A673 (cell line): ENCODE measurements at regions not wholly inside any gene's neighbourhood (a gene's known extent, or its start where the extent isn't known, plus 50 kb on each side); places are given as distances from the start of the nearest gene placed in this dataset.

Source experiments
- BruUV-seq: library from RNA; stranded (reverse); fragments of 400-500 nt; replicated peaks from 2 replicates; lab custom pipeline; 2021; lab: Mats Ljungman, UMichigan
- CTCF ChIA-PET: fragments of 300-600 bp; sonication (Branson Sonifier 250); formaldehyde crosslinking; loops from one replicate; lab custom pipeline; 2022; ENCODE audit warnings: antibody characterized with exemption; lab: Charles Lee
- POLR2A ChIA-PET: fragments of 300-600 bp; sonication (Branson Sonifier 250); formaldehyde crosslinking; loops from one replicate; lab custom pipeline; 2022; ENCODE audit warnings: antibody characterized with exemption; ENCODE audit not compliant: low non-redundant PET; lab: Charles Lee
- DNase-seq: peaks from one replicate; pipeline ENCODE4 v3.0.0-alpha.2; 2015; ENCODE audit warnings: low spot score
- H3K27ac ChIP-seq: fragments of 200-600 bp; sonication (generic); 2 replicates; pipeline ENCODE4 v1.5.1; 2016; ENCODE audit warnings: mixed run types, low read depth, mild to moderate bottlenecking, mixed read lengths, antibody characterized with exemption, low read length; ENCODE audit not compliant: poor library complexity, severe bottlenecking
- H3K27me3 ChIP-seq: fragments of 200-600 bp; sonication (generic); replicated peaks from 2 replicates; pipeline ENCODE4 v1.6.1; 2017; ENCODE audit warnings: mixed run types, low read depth, mild to moderate bottlenecking, mixed read lengths, antibody characterized with exemption, low read length; ENCODE audit not compliant: insufficient read depth, poor library complexity
- H3K36me3 ChIP-seq: fragments of 200-600 bp; sonication (generic); 2 replicates; pipeline ENCODE4 v1.6.1; 2016; ENCODE audit warnings: mixed run types, mild to moderate bottlenecking, mixed read lengths, antibody characterized with exemption, low read length; ENCODE audit not compliant: insufficient read depth, poor library complexity, severe bottlenecking
- H3K4me1 ChIP-seq: fragments of 200-600 bp; sonication (generic); 2 replicates; pipeline ENCODE4 v1.6.1; 2017; ENCODE audit warnings: mixed run types, mild to moderate bottlenecking, mixed read lengths, antibody characterized with exemption, low read length; ENCODE audit not compliant: insufficient read depth, poor library complexity, severe bottlenecking
- H3K4me3 ChIP-seq: fragments of 200-600 bp; sonication (generic); 2 replicates; pipeline ENCODE4 v1.5.1; 2016; ENCODE audit warnings: low read depth, mixed run types, mild to moderate bottlenecking, mixed read lengths, low read length; ENCODE audit not compliant: poor library complexity, severe bottlenecking
- H3K9me3 ChIP-seq: fragments of 200-600 bp; sonication (generic); 2 replicates; pipeline ENCODE4 v1.6.1; 2016; ENCODE audit warnings: mixed run types, low read depth, mild to moderate bottlenecking, mixed read lengths, antibody characterized with exemption, low read length; ENCODE audit not compliant: poor library complexity, severe bottlenecking
- EZH2 ChIP-seq: fragments of 200-600 bp; sonication (generic); IDR thresholded peaks from 2 replicates; pipeline ENCODE4 v1.6.1; 2017; ENCODE audit warnings: borderline replicate concordance, low read depth, mild to moderate bottlenecking, mixed read lengths, antibody characterized with exemption, low read length; ENCODE audit not compliant: poor library complexity, severe bottlenecking
- intact Hi-C: fragments of 100-400 bp; cut with micrococcal nuclease; formaldehyde crosslinking; loops from one replicate; pipeline ENCODE4 v1.10.0; 2022; ENCODE audit not compliant: unreplicated experiment
- TF ChIP-seq, protein P1 (sequence below): fragments of 300-800, 200-600 bp; sonication (generic); conservative IDR thresholded peaks from 2 replicates; pipeline ENCODE4 v1.5.1; 2017; ENCODE audit warnings: low read depth, mild to moderate bottlenecking, antibody characterized with exemption, low read length, moderate library complexity, mixed read lengths

DNA sequence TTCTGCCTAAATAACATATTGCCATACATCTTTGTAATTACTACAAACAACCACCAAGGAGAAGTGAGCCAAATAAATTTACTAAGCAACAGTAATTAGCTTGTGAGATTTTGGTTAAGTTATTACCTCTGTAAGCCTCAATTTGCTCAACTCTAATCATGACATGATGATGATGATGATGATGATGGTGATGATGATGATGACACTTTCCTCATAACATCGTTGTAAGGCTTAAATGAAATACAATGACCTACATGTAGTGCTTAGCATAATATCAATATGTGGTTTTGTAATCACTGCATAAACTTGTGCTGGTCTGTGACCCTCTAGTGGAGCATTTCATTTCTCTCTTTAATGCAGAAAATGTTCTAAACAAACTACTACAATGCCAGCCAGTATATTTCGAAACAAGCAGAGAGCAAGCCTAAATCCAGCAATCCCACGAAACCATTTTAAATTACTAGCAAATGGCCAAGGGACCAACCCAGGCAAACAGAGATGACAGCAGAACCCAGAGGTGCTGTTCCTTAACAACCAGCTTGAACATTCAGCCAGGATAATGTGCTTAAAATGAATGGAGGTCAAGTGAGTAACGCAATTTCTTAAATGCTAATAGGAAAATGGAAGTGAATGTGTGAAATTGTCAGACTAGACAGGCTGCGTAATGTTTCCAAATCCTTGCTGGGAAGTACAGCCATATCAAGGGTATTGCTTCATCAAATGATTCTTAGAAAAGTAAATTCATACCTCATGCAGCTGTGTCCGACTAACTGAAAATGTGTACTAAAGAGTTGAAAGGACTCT, 281.9 kb upstream of the PUM3 start:
- CTCF ChIA-PET: no interaction called here
- no peak for DNase-seq
- H3K9me3 ChIP-seq: no peaks in the 10 kb centered on the region
- BruUV-seq: no TSS peak
- TF ChIP-seq, protein P1, sequence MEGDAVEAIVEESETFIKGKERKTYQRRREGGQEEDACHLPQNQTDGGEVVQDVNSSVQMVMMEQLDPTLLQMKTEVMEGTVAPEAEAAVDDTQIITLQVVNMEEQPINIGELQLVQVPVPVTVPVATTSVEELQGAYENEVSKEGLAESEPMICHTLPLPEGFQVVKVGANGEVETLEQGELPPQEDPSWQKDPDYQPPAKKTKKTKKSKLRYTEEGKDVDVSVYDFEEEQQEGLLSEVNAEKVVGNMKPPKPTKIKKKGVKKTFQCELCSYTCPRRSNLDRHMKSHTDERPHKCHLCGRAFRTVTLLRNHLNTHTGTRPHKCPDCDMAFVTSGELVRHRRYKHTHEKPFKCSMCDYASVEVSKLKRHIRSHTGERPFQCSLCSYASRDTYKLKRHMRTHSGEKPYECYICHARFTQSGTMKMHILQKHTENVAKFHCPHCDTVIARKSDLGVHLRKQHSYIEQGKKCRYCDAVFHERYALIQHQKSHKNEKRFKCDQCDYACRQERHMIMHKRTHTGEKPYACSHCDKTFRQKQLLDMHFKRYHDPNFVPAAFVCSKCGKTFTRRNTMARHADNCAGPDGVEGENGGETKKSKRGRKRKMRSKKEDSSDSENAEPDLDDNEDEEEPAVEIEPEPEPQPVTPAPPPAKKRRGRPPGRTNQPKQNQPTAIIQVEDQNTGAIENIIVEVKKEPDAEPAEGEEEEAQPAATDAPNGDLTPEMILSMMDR: no peak
- no peak for TF ChIP-seq EZH2
- intact Hi-C loops: no loop called here
- POLR2A ChIA-PET: no interaction called here
- no peaks in the 10 kb centered on the region for H3K36me3 ChIP-seq
- no peak overlapping the region for H3K4me3 ChIP-seq
- H3K27ac ChIP-seq: no peak overlapping the region
- H3K27me3 ChIP-seq: no peaks in the 10 kb centered on the region
- H3K4me1 ChIP-seq: no peaks in the 10 kb centered on the region

DNA sequence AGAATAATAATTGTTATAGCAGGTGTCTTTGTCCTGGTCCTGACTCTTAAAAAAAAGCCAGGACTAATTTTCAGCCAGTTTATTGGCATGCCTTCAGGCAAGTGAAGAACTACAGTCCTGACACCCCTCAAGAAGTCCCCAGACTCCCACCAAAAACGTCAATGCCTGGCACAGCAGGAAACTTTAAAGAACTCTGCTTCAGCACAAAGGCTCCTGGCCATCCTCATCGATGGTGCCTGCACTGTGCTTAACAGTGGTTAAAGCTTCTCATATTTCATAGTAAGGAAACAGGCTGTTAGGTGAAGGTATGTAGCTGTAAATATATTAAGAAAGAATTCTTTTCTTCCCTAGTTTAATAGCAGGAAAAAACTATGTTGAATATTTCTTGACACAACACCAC, 280.1 kb upstream of the PUM3 start:
- ChIA-PET POLR2A (no interaction called here), CTCF (no interaction called here)
- intact Hi-C loops: no loop called here
- Histone ChIP-seq H3K27ac (no peak overlapping the region), H3K4me1 (no peaks in the 10 kb centered on the region), H3K9me3 (no peaks in the 10 kb centered on the region), H3K36me3 (no peaks in the 10 kb centered on the region), H3K27me3 (no peaks in the 10 kb centered on the region), H3K4me3 (no peak overlapping the region)
- no TSS peak for BruUV-seq
- TF ChIP-seq, protein P1: no peak
- TF ChIP-seq EZH2: no peak
- DNase-seq: no peak

DNA sequence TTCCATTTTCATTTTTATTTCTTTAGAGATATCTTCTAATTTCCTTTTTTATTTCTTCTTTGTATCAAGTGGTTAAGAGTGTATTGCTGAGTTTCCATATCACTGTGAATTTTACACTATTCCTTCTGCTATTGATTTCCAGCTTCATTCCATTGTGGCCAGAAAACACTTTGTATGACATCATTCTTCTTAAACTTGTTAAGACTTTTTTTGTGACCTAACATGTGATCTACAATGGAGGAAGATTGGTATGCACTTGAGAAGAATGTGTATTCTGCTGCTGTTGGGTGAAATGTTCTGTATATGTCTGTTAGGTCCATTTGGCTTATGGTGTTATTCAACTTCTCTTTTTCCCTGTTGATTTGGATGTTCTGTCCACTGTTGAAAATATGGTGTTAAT, 274.2 kb upstream of the PUM3 start:
- no peak for DNase-seq
- ChIA-PET POLR2A (no interaction called here), CTCF (no interaction called here)
- BruUV-seq: no TSS peak
- H3K27me3 ChIP-seq: no peaks in the 10 kb centered on the region
- intact Hi-C loops: no loop called here
- no peaks in the 10 kb centered on the region for H3K4me1 ChIP-seq
- no peak overlapping the region for H3K27ac ChIP-seq
- H3K36me3 ChIP-seq: no peaks in the 10 kb centered on the region
- peaks cover 5% of the 10 kb centered on the region for H3K9me3 ChIP-seq
- TF ChIP-seq EZH2: no peak
- TF ChIP-seq, protein P1: no peak
- H3K4me3 ChIP-seq: no peak overlapping the region
